Adipocyte (in vitro differentiated cells): ENCODE measurements at regions not wholly inside any gene's neighbourhood (a gene's known extent, or its start where the extent isn't known, plus 50 kb on each side); places are given as distances from the start of the nearest gene placed in this dataset.

ENCODE experiments used
- DNase-seq: peaks from one replicate; pipeline ENCODE4 v3.0.0-alpha.2; 2015; ENCODE audit warnings: low read depth
- H3K27me3 ChIP-seq: replicated peaks from 2 replicates; pipeline ENCODE4 v1.7.0; 2013; ENCODE audit warnings: mild to moderate bottlenecking, low read length, moderate library complexity; ENCODE audit not compliant: control insufficient read depth, insufficient read depth
- H3K36me3 ChIP-seq: 2 replicates; pipeline ENCODE4 v1.7.0; 2013; ENCODE audit warnings: low read length, mild to moderate bottlenecking, moderate library complexity; ENCODE audit not compliant: control insufficient read depth, insufficient read depth, severe bottlenecking
- H3K4me1 ChIP-seq: 2 replicates; pipeline ENCODE4 v1.7.0; 2013; ENCODE audit warnings: mild to moderate bottlenecking, low read length, moderate library complexity; ENCODE audit not compliant: control insufficient read depth, insufficient read depth
- H3K4me3 ChIP-seq: 2 replicates; pipeline ENCODE4 v1.7.0; 2013; ENCODE audit warnings: mild to moderate bottlenecking, low read length, moderate library complexity
- H3K9ac ChIP-seq: 2 replicates; pipeline ENCODE4 v1.7.0; 2013; ENCODE audit warnings: mild to moderate bottlenecking, low read length, moderate library complexity
- H3K9me3 ChIP-seq: 2 replicates; pipeline ENCODE4 v1.7.0; 2013; ENCODE audit warnings: mild to moderate bottlenecking, low read length, moderate library complexity; ENCODE audit not compliant: control insufficient read depth

DNA sequence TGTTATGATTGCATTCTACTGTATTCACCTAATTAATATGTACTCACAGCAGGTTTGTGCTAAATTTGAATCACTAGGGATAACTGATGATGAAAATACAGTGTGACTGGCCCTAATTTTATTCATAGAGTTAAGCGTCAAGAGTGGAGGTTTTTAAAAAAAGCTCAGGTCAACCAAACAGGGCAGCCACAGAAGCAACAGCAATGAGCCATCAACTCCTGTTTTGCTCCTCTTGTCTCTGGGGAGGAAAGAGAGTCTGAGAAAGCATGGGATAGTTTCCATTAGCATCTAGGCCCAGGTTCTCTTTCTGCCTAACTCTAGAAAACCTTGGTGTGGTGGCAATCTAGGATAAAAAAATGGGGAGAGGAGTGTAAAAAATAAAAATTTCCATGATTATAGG, 122.1 kb downstream of the OGFRL1 start:
- no peak for DNase-seq
- peaks cover 63% of the 10 kb centered on the region for H3K36me3 ChIP-seq
- H3K9ac ChIP-seq, result no peak overlapping the region
- H3K9me3 ChIP-seq, result no peaks in the 10 kb centered on the region
- H3K4me1 ChIP-seq, result peaks cover 23% of the 10 kb centered on the region
- H3K4me3 ChIP-seq, result no peak overlapping the region
- H3K27me3 ChIP-seq, result no peaks in the 10 kb centered on the region

DNA sequence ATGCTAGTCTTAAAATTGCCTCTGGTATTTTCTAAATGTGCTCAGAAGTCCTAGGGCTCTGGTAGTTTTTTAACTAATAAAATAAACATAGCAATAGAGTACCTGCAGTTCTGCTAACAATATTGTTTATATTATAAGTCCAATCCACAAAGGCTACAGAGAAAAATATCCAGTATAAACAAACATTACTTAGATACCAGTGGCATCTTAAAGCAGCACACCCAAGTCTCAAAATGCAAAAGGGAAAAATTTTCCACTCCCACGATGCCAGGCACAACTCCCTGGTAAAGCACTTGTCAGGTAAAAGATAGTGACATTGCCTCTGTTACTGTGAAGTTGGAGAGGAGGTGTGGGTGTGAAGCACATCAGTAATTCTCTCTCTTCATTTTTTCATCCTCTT, 123.3 kb downstream of the OGFRL1 start:
- Histone ChIP-seq H3K27me3 (no peaks in the 10 kb centered on the region), H3K36me3 (peaks cover 63% of the 10 kb centered on the region), H3K9me3 (no peaks in the 10 kb centered on the region), H3K4me3 (no peak overlapping the region), H3K9ac (no peak overlapping the region), H3K4me1 (peaks cover 23% of the 10 kb centered on the region)
- no peak for DNase-seq

DNA sequence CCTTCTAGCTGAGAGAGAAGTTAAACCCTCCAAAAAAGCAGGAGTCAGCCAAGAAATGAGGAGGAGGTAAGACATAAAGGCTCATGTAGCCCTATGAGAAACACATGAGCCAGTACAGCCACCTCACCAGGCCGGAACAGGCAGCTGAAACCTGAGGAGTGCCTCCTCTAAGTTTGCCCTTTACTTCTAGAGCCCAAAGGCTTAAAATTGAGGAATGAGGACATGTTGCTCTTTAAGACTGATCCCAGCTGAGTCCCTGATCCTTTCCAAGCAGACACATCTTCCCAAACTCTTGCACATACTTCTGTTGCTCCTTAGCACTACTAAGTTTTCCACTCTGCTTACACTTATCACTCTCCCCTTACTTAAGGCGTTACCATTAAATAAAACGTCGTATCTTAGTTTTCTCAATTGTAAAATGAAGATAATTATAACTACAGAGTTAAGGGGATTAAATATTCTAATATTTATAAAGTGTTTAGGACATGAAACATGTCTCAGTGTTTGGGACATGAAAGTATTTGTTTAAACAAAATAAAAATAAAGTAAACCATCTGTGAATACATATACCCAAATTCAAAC, 124.0 kb downstream of the OGFRL1 start:
- Histone ChIP-seq H3K9ac (no peak overlapping the region), H3K4me1 (peaks cover 23% of the 10 kb centered on the region), H3K9me3 (no peaks in the 10 kb centered on the region), H3K27me3 (no peaks in the 10 kb centered on the region), H3K36me3 (peaks cover 65% of the 10 kb centered on the region), H3K4me3 (no peak overlapping the region)
- peak; percentile 70 for DNase-seq

DNA sequence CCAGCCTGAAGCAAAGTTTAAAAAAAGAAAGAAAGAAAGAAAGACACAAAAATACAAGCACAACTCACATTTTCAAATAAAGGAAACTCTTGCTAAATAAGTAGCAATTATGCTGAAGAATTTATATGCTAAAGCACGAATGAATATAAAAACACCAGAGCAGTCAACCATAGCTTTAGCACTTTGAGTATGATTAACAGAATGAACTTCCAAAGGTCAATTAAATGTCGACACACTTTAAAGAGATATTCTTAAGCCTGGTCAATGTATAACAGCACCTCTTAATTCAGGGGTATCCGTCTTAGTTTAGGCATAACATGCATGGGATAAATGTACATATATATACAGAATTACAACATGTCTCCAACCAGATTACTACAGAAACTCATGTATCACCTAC, 125.9 kb downstream of the OGFRL1 start:
- DNase-seq, result no peak
- no peak overlapping the region for H3K4me3 ChIP-seq
- no peak overlapping the region for H3K9ac ChIP-seq
- no peaks in the 10 kb centered on the region for H3K9me3 ChIP-seq
- H3K27me3 ChIP-seq, result no peaks in the 10 kb centered on the region
- peaks cover 54% of the 10 kb centered on the region for H3K36me3 ChIP-seq
- H3K4me1 ChIP-seq, result peaks cover 33% of the 10 kb centered on the region

DNA sequence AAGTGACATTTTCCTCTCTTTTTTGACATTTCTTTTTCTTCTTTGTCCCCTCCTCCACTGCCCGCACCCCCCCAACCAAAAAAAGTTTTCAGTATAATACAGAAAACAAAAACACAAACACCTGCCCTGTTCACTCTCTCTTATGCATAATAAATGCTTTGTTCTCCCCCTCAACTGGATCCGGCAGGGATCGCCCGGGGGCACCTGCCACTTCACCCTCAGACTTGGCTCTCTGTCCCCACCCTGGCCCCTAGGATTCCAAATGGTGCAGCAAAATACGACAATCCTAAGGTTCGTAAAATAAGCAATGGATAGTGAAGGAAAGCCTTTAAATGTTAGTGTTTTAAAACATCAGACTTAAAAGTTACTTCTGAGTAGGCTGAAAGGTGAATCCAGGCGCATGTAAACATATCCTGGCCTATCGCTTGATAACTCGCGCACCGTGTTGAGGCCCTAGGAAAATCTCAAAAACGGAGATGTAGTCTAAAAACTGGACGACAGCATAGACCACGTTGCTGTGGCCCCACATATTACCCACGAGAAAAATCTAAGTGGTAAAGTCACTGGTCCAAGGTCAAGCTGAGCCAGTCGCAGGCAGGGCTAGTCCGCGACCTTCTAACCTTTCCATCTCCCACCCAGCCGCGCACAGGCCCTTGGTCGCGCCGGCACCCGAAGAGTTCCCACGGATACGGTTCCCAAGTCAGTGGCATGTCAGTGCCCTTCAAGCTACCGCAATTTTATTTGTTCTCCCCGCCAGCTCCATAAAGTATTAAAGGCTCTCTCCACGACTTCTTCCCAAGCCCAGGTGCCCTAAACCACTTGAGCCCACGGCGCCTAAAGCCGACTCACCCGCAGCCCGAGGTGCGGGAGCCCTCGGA, 130.8 kb downstream of the OGFRL1 start:
- Histone ChIP-seq H3K27me3 (no peaks in the 10 kb centered on the region), H3K4me3 (peak overlapping the region; percentile 86), H3K4me1 (peaks cover 21% of the 10 kb centered on the region), H3K9me3 (no peaks in the 10 kb centered on the region), H3K9ac (peak overlapping the region; percentile 93), H3K36me3 (peaks cover 29% of the 10 kb centered on the region)
- no peak for DNase-seq

DNA sequence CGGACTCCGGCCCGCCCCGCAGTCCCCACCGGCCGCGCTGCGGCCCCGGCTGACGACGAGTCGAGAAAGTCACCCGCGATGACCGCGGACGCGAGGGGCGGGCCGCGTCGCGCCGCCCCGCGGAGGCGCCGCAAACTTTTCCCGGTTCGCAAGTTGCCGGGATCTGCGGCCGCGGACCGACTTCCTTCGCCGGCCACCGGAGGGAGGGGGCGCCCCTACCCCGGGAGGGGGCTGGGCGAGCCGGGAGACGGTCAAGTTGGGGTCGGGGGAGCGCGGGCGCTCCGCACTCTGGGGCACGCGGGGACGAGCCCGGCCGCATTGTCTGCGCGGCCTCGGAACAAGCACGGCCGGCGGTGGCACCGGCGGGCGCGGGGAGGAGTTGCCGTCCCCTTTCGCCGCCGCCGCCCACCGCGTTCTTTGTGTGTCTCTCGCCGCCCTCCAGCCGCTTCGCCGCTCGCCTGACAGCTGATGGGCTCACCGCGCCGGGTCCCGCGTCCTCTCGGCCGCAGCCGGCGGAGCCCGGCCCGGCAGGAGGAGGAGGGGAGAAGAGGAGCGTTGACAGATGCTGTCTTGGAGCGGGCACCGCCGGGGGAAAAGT, 131.6 kb downstream of the OGFRL1 start:
- peaks cover 15% of the 10 kb centered on the region for H3K4me1 ChIP-seq
- H3K27me3 ChIP-seq, result no peaks in the 10 kb centered on the region
- no peaks in the 10 kb centered on the region for H3K9me3 ChIP-seq
- peak; percentile 77 for DNase-seq
- H3K4me3 ChIP-seq, result peak overlapping the region; percentile 86
- peaks cover 22% of the 10 kb centered on the region for H3K36me3 ChIP-seq
- peak overlapping the region; percentile 93 for H3K9ac ChIP-seq

DNA sequence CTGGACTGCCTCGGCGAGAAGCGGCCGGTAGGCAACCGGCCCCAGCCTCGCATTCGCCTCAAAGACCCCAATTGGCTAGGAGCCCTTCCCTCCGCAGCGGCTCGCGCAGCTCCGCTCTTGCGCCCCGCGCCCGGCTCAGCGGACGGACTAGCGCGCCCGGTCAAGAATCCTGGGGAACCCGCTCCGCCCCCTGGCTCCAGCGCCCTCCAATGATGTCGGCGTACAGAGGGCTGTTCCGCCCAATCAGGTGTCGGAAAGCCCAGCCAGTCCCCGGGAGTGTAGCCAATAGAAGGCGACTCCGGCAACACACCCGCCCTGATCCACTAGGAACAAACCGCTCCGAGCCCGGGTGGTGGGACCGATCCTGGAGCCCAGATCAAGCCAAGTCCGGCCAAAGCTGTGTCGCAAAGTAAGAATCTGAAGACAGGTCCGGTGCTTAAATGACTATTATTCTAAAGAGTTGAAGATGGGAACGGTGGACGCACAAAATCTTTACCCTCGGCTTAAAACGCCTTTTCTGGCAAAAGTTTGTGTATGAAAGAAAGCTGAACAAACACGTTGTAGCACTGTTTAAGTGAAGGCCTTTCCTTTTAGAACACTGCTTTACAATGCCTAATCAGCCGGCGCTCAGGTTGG, 132.2 kb downstream of the OGFRL1 start:
- DNase-seq, result peak; percentile 99
- H3K9me3 ChIP-seq, result no peaks in the 10 kb centered on the region

DNA sequence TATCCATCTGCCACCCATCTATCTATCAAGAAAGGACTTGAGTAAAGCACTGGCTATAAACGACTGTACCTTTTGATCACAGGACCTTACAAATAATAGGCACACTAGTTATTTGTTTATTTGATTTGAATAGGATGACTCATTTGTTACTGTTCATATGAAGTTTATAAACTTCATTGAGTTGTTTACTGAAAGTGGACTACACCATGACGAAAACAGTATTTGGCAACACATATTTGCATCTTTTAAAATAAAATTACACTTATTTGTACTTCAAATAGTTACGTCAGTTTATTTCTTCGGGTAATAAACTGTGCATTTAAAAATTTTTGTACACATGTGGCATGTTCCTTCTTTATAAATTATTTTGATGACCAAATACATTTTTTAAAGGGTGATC, 133.0 kb downstream of the OGFRL1 start:
- no peak overlapping the region for H3K9ac ChIP-seq
- peak overlapping the region; percentile 86 for H3K4me3 ChIP-seq
- H3K4me1 ChIP-seq, result peaks cover 15% of the 10 kb centered on the region
- no peaks in the 10 kb centered on the region for H3K9me3 ChIP-seq
- H3K36me3 ChIP-seq, result peaks cover 7% of the 10 kb centered on the region
- no peak for DNase-seq
- no peaks in the 10 kb centered on the region for H3K27me3 ChIP-seq

More for the DNA sequence above, 132.2 kb downstream of the OGFRL1 start:
- peak overlapping the region; percentile 86 for H3K4me3 ChIP-seq
- no peaks in the 10 kb centered on the region for H3K27me3 ChIP-seq
- peak overlapping the region; percentile 93 for H3K9ac ChIP-seq
- peaks cover 15% of the 10 kb centered on the region for H3K36me3 ChIP-seq
- peaks cover 15% of the 10 kb centered on the region for H3K4me1 ChIP-seq

DNA sequence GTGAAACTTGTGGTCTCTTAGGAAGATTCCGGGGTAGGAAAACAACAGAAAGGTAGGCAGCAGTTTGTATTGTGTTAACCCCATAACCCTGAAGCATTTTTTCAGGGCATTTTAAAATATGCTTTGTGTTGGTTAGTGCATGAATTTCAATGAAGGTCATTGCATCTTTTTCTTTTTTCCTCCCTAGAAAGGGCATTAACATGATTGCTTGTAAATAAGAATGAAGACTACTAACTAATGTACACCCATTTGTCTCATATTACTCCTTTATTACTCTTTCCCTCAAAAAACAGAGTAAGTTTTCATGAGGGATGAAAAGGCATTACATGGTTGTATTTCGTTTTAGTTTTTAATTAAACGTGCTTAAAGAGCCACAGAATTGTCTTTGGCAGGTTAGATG, 141.4 kb downstream of the OGFRL1 start:
- DNase-seq, result no peak
- H3K36me3 ChIP-seq, result no peaks in the 10 kb centered on the region
- H3K9me3 ChIP-seq, result no peaks in the 10 kb centered on the region
- H3K9ac ChIP-seq, result no peak overlapping the region
- no peaks in the 10 kb centered on the region for H3K27me3 ChIP-seq
- no peak overlapping the region for H3K4me3 ChIP-seq
- no peaks in the 10 kb centered on the region for H3K4me1 ChIP-seq

DNA sequence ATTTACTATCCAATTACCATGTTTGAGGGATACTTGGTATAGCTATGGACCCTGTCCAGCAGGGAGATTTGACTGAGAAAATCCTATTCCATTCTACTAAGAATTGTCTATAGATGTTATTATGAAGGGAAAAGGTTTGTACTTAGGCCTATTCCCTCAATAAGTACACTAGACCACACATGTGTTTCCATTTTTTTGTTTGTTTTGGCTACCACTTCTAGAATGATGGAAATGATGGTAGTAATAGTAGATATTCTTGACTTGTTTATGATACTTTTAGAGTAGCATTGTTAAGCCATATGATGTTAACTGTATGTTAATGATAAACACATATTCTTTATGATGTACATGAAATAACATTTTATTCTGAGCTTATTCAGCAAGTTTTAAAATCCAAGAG, 144.8 kb downstream of the OGFRL1 start:
- no peak for DNase-seq
- Histone ChIP-seq H3K36me3 (no peaks in the 10 kb centered on the region), H3K4me3 (no peak overlapping the region), H3K9ac (no peak overlapping the region), H3K9me3 (no peaks in the 10 kb centered on the region), H3K27me3 (no peaks in the 10 kb centered on the region), H3K4me1 (no peaks in the 10 kb centered on the region)

DNA sequence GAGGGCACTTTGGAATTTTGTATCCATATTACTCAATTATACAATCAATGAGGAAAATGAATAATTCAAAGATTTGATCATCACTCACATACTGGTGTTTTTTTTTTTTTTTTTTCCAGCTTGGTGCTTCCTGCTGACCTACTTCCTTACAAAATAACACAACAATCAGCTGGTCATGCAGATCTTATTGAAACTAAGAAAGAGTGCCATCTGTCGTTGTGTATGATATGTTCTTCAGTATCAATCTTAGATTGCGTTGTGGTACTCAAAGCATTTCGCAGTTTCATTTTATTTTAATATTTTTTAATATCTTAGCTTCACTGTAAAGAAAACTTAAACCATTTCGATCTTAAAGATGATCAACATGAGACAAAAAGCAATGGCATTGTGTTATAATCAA, 155.6 kb downstream of the OGFRL1 start:
- no peaks in the 10 kb centered on the region for H3K36me3 ChIP-seq
- no peaks in the 10 kb centered on the region for H3K27me3 ChIP-seq
- no peak for DNase-seq
- no peak overlapping the region for H3K4me3 ChIP-seq
- H3K9me3 ChIP-seq, result peaks cover 13% of the 10 kb centered on the region
- no peak overlapping the region for H3K9ac ChIP-seq
- H3K4me1 ChIP-seq, result peaks cover 15% of the 10 kb centered on the region
